GM12878 (cell line): ENCODE measurements at regions not wholly inside any gene's neighbourhood (a gene's known extent, or its start where the extent isn't known, plus 50 kb on each side); places are given as distances from the start of the nearest gene placed in this dataset.

Experiments used
- ATAC-seq: fragments of 200-7000 bp; cut with Tn5 transposase; 3 replicates; pipeline ENCODE4 v1.9.1; 2020; ENCODE audit warnings: mild to moderate bottlenecking, moderate library complexity
- BruUV-seq: library from RNA; stranded (reverse); fragments of 400-500 nt; replicated peaks from 2 replicates; lab custom pipeline; 2021; lab: Mats Ljungman, UMichigan
- CTCF ChIA-PET: fragments of 300-600 bp; sonication (Branson Sonifier 250); formaldehyde crosslinking; extraction: SDS; loops from one replicate; lab custom pipeline; 2021; ENCODE audit warnings: inconsistent platforms; lab: Yijun Ruan, JAX
- POLR2A ChIA-PET: fragments of 350-600 bp; formaldehyde crosslinking; extraction: SDS; loops from one replicate; lab custom pipeline; 2021; ENCODE audit warnings: inconsistent platforms; lab: Charles Lee
- RAD21 ChIA-PET: fragments of 300-600 bp; sonication (Branson Sonifier 250); formaldehyde crosslinking; loops from one replicate; lab custom pipeline; 2023; ENCODE audit warnings: antibody characterized with exemption; ENCODE audit not compliant: unreplicated experiment; lab: Charles Lee
- SMC1A ChIA-PET: fragments of 300-600 bp; sonication (Branson Sonifier 250); formaldehyde crosslinking; loops from one replicate; lab custom pipeline; 2023; ENCODE audit not compliant: unreplicated experiment, uncharacterized antibody; lab: Charles Lee
- DNase-seq: peaks from one replicate; pipeline ENCODE4 v3.0.0-alpha.2; 2011; ENCODE audit warnings: low read depth, low spot score
- FAIRE-seq: peaks from 3 replicates; lab custom pipeline; 2011; peaks lifted over from hg19 to GRCh38; lab: Jason Lieb, UNC
- H2AFZ ChIP-seq: 2 replicates; pipeline ENCODE4 v1.6.0; 2011; ENCODE audit warnings: low read depth, low read length, control low read depth; ENCODE audit not compliant: control insufficient read depth
- H3K27ac ChIP-seq: 2 replicates; pipeline ENCODE4 v1.5.1; 2011; ENCODE audit warnings: control low read depth; ENCODE audit not compliant: control insufficient read depth, insufficient read depth
- H3K27me3 ChIP-seq, 2 experiments: replicated peaks in 1 of 2; 2 replicates each; pipeline versions ENCODE4 v1.6.0 to v1.6.1; 2011; ENCODE audit warnings: low read length in 1 of 2; ENCODE audit not compliant: control insufficient read depth in 2 of 2, insufficient read depth in 2 of 2
- H3K36me3 ChIP-seq, 2 experiments: 2 replicates each; pipeline ENCODE4 v1.5.1; 2011; ENCODE audit warnings: low read length in 1 of 2; ENCODE audit not compliant: control insufficient read depth in 2 of 2, insufficient read depth in 2 of 2
- H3K4me1 ChIP-seq: 2 replicates; pipeline ENCODE4 v1.6.1; 2011; ENCODE audit warnings: mild to moderate bottlenecking, low read length, moderate library complexity, mixed read lengths; ENCODE audit not compliant: control insufficient read depth, insufficient read depth
- H3K4me2 ChIP-seq: 2 replicates; pipeline ENCODE4 v1.6.0; 2011; ENCODE audit warnings: control low read depth; ENCODE audit not compliant: control insufficient read depth, insufficient read depth
- H3K4me3 ChIP-seq: fragments of 200-600 bp; sonication (generic); 2 replicates; pipeline ENCODE4 v1.5.1; 2016
- H3K79me2 ChIP-seq: 2 replicates; pipeline ENCODE4 v1.6.0; 2011; ENCODE audit warnings: low read length; ENCODE audit not compliant: control insufficient read depth, insufficient read depth
- H3K9ac ChIP-seq: 2 replicates; pipeline ENCODE4 v1.8.0; 2011; ENCODE audit warnings: low read length, control low read depth, mixed read lengths; ENCODE audit not compliant: control insufficient read depth, insufficient read depth
- H3K9me3 ChIP-seq: replicated peaks from 3 replicates; pipeline ENCODE4 v1.5.1; 2011; ENCODE audit warnings: mild to moderate bottlenecking, low read length; ENCODE audit not compliant: control insufficient read depth, insufficient read depth
- H4K20me1 ChIP-seq: 2 replicates; pipeline ENCODE4 v1.6.0; 2011; ENCODE audit not compliant: control insufficient read depth, insufficient read depth
- BACH1 ChIP-seq: fragments of 450-650 bp; IDR thresholded peaks from 2 replicates; pipeline ENCODE4 v1.6.1; 2017; ENCODE audit warnings: mild to moderate bottlenecking, borderline replicate concordance
- BHLHE40 ChIP-seq, 2 experiments: fragments of 450-650 bp in 1 of 2; IDR thresholded peaks; 2 replicates each; pipeline ENCODE4 v1.6.1; 2011 to 2017; ENCODE audit warnings: low read depth in 2 of 2, borderline replicate concordance in 1 of 2, improper control_type of control experiment in 1 of 2, low read length in 1 of 2, mild to moderate bottlenecking in 1 of 2
- CTCF ChIP-seq, 3 experiments: IDR thresholded peaks in 2 of 3; conservative IDR thresholded peaks in 1 of 3; 2 replicates each; pipeline ENCODE4 v1.5.1; 2011; ENCODE audit warnings: low read depth in 3 of 3, low read length in 3 of 3, mild to moderate bottlenecking in 3 of 3, control low read depth in 2 of 3, moderate library complexity in 2 of 3, inconsistent platforms in 1 of 3, mixed read lengths in 1 of 3; ENCODE audit not compliant: control insufficient read depth in 2 of 3, insufficient read depth in 1 of 3; ENCODE audit errors: extremely low read depth in 1 of 3
- EED ChIP-seq: sonication (generic); IDR thresholded peaks from 2 replicates; pipeline ENCODE4 v1.6.1; 2016; ENCODE audit warnings: antibody characterized with exemption, low read depth
- FOS ChIP-seq: IDR thresholded peaks from 3 replicates; pipeline ENCODE4 v1.6.1; 2011; ENCODE audit warnings: borderline replicate concordance; ENCODE audit not compliant: insufficient read length; ENCODE audit errors: extremely low read depth
- FOXM1 ChIP-seq: IDR thresholded peaks from 2 replicates; pipeline ENCODE4 v1.6.1; 2012; ENCODE audit warnings: low read depth, mild to moderate bottlenecking, inconsistent platforms, low read length, moderate library complexity
- IRF4 ChIP-seq: IDR thresholded peaks from 2 replicates; pipeline ENCODE4 v1.6.1; 2011; ENCODE audit warnings: low read depth, low read length
- JUNB ChIP-seq: IDR thresholded peaks from 2 replicates; pipeline ENCODE4 v1.6.1; 2016; ENCODE audit warnings: antibody characterized with exemption, mild to moderate bottlenecking
- MTA3 ChIP-seq: IDR thresholded peaks from 2 replicates; pipeline ENCODE4 v1.6.1; 2012; ENCODE audit warnings: low read length, inconsistent platforms, borderline replicate concordance
- RB1 ChIP-seq: fragments of 450-650 bp; formaldehyde crosslinking; IDR thresholded peaks from 2 replicates; pipeline ENCODE4 v1.6.1; 2017; ENCODE audit warnings: mild to moderate bottlenecking, borderline replicate concordance
- RUNX3 ChIP-seq: IDR thresholded peaks from 2 replicates; pipeline ENCODE4 v1.6.1; 2012; ENCODE audit warnings: low read length, inconsistent platforms
- SIN3A ChIP-seq: IDR thresholded peaks from 2 replicates; pipeline ENCODE4 v1.6.1; 2012; ENCODE audit warnings: low read depth, low read length, improper control_type of control experiment
- SMC3 ChIP-seq: IDR thresholded peaks from 2 replicates; pipeline ENCODE4 v1.6.1; 2011; ENCODE audit warnings: low read length, improper control_type of control experiment, borderline replicate concordance
- SREBF2 ChIP-seq: IDR thresholded peaks from 2 replicates; pipeline ENCODE4 v1.6.1; 2012; ENCODE audit warnings: mild to moderate bottlenecking, low read length
- TARDBP ChIP-seq: IDR thresholded peaks from 2 replicates; pipeline ENCODE4 v1.6.1; 2016; ENCODE audit warnings: borderline replicate concordance
- ZBTB40 ChIP-seq: fragments of 450-650 bp; IDR thresholded peaks from 2 replicates; pipeline ENCODE4 v1.6.1; 2016; ENCODE audit warnings: mild to moderate bottlenecking, moderate library complexity, borderline replicate concordance
- ZNF217 ChIP-seq: fragments of 450-650 bp; IDR thresholded peaks from 2 replicates; pipeline ENCODE4 v1.6.1; 2017; ENCODE audit warnings: antibody characterized with exemption, mild to moderate bottlenecking
- ZNF384 ChIP-seq: IDR thresholded peaks from 2 replicates; pipeline ENCODE4 v1.6.1; 2012; ENCODE audit warnings: low read depth, mild to moderate bottlenecking, low read length, improper control_type of control experiment, borderline replicate concordance
- ZZZ3 ChIP-seq: IDR thresholded peaks from 2 replicates; pipeline ENCODE4 v1.6.1; 2011; ENCODE audit warnings: low read depth; ENCODE audit not compliant: control insufficient read depth, insufficient read length
- whole genome bisulfite sequencing: methylation state at CpG from one replicate; pipeline ENCODE4 v1.1.6; 2016; ENCODE audit warnings: low lambda C conversion rate; ENCODE audit not compliant: insufficient replicate concordance, insufficient coverage; ENCODE audit errors: missing lambda C conversion rate; 5-methylcytosine and 5-hydroxymethylcytosine counted together
- in situ Hi-C: fragments of 300-500 bp; cut with MboI; formaldehyde crosslinking; loops from 9 replicates; pipeline ENCODE4 v1.14.3; 2018; ENCODE audit warnings: mixed read lengths
- intact Hi-C: fragments of 100-400 bp; cut with micrococcal nuclease; formaldehyde crosslinking; loops from one replicate; pipeline ENCODE4 v1.14.2; 2022; ENCODE audit not compliant: unreplicated experiment

- no peak for TF ChIP-seq BHLHE40 (IDR thresholded peaks at IDR 0.05; ENCODE audit: borderline replicate concordance in 1 of 2, low read depth in 2 of 2, low read length in 1 of 2)
- no peak for TF ChIP-seq RUNX3
- no peak for TF ChIP-seq SIN3A
- no peak for TF ChIP-seq SREBF2
- no peak for TF ChIP-seq ZNF217
- no peak for TF ChIP-seq ZNF384
These were observed 516.1 kb downstream of the CCSER2 start (continued) for GRCh38 chr10:84844461-84844860.

- Histone ChIP-seq H3K9ac (no peak overlapping the region), H3K4me3 (no peak overlapping the region), H3K79me2 (no peaks in the 10 kb centered on the region), H3K36me3 (no peaks in the 10 kb centered on the region), H3K4me2 (no peak overlapping the region), H2AFZ (no peak overlapping the region), H3K9me3 (no peaks in the 10 kb centered on the region)
- CTCF ChIA-PET = interaction anchor here (1.2 to 1.3 kb wide), 2 partner anchors 25 to 309 kb away, joined by 3 to 4 read pairs; no protein-coding TSS in a partner anchor
- intact Hi-C loops = no loop called here
- no TSS peak for BruUV-seq
- DNase-seq (no peak), FAIRE-seq (no peak), ATAC-seq (peak; percentile 83)
- TF ChIP-seq MTA3 (no peak), IRF4 (no peak), BACH1 (no peak), SMC3 (0 out of 2 replicates have a peak, but pooled peaks have one; percentile 12), EED (no peak), ZBTB40 (no peak), JUNB (no peak), TARDBP (no peak), CTCF (IDR thresholded peaks at IDR 0.05 in 2 of 3, conservative IDR thresholded peaks at IDR 0.05 in 1 of 3; ENCODE audit: control insufficient read depth in 2 of 3, extremely low read depth in 1 of 3, insufficient read depth in 1 of 3, low read depth in 3 of 3, low read length in 3 of 3) (peak; percentile 27 to 34 (median 30); a peak in 4 of 6 replicates), RB1 (no peak), ZZZ3 (no peak), FOS (no peak), FOXM1 (no peak)
- TF ChIP-seq, all 136 proteins: peak for 2
- Histone ChIP-seq H3K27ac (no peak overlapping the region), H3K4me1 (no peaks in the 10 kb centered on the region), H3K27me3 (no peaks in the 10 kb centered on the region), H4K20me1 (no peaks in the 10 kb centered on the region)
- POLR2A ChIA-PET = no interaction called here
- RAD21 ChIA-PET = no interaction called here
- in situ Hi-C loops = no loop called here
- SMC1A ChIA-PET = no interaction called here
- WGBS = 14% methylated on average over 2 of the region's 2 CpGs
These were observed 517.4 kb downstream of the CCSER2 start for GRCh38 chr10:84845628-84846261.
